MM.1S (cell line): ENCODE measurements at regions not wholly inside any gene's neighbourhood (a gene's known extent, or its start where the extent isn't known, plus 50 kb on each side); places are given as distances from the start of the nearest gene placed in this dataset.

Experiments
- EZH2phosphoT487 ChIP-seq: fragments of 300-600 bp; sonication (generic); IDR thresholded peaks from 2 replicates; pipeline ENCODE4 v1.6.1; 2018; ENCODE audit warnings: antibody characterized with exemption, low read length
- TF ChIP-seq, protein P1 (sequence below): fragments of 300-600 bp; sonication (generic); IDR thresholded peaks from 2 replicates; pipeline ENCODE4 v1.5.1; 2016; ENCODE audit warnings: antibody characterized with exemption, low read length, mixed read lengths

DNA sequence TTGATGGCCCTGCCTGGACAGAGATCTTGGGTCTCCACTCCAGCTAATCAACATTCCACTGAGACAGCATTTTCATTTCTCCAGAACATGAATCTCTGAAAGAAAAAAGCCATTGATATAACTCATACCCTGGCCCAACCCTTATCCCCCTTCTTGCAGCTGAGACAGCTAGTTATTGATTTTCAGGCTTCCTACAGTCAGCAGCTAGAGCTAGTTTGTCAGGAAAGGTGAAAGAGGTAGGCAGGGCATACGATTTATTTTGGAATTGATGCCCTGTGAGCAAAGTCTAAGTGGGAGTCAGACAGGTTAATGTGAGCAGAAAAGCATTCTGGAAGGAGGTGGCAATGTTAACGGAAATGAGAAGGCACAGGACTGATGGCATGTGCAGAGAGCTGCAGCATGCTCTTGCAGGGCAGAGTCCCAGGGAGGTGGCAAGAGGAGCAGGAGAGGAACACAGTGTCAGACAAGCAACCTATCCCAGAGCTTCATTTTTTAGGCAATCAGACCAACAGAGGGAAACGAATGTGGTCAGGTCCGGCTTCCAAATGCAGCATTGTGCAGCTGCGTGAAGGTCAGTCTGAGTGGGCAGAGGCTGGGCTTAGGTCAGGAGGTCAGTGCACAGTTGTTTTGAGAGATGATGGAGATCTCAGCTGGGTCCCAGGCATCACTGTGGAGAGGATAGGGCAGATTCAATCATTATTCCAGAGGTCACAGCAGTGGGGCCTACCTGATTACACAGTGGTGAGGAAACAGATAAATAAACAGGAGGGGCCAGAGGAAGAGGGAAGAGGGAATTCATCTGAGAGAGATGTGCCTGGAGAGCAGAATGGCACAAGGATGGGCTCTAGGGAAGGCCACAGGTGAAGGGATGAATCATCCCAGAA is 134.8 kb downstream of the CMPK2 start:
- TF ChIP-seq, protein P1, sequence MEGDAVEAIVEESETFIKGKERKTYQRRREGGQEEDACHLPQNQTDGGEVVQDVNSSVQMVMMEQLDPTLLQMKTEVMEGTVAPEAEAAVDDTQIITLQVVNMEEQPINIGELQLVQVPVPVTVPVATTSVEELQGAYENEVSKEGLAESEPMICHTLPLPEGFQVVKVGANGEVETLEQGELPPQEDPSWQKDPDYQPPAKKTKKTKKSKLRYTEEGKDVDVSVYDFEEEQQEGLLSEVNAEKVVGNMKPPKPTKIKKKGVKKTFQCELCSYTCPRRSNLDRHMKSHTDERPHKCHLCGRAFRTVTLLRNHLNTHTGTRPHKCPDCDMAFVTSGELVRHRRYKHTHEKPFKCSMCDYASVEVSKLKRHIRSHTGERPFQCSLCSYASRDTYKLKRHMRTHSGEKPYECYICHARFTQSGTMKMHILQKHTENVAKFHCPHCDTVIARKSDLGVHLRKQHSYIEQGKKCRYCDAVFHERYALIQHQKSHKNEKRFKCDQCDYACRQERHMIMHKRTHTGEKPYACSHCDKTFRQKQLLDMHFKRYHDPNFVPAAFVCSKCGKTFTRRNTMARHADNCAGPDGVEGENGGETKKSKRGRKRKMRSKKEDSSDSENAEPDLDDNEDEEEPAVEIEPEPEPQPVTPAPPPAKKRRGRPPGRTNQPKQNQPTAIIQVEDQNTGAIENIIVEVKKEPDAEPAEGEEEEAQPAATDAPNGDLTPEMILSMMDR = no peak
- no peak for TF ChIP-seq EZH2phosphoT487
